ENCODE measurements at regions not wholly inside any gene's neighbourhood (a gene's known extent, or its start where the extent isn't known, plus 50 kb on each side); places are given as distances from the start of the nearest gene placed in this dataset.

GRCh38 chr12:17456486-17456885, 633.5 kb downstream of the RERGL start:
- Mint-ChIP-seq H3K27ac (ENCODE audit: unreplicated experiment) (no peak overlapping the region), H3K4me3 (ENCODE audit: low read depth, unreplicated experiment) (no peak overlapping the region), H3K27me3 (ENCODE audit: unreplicated experiment) (no peaks in the 10 kb centered on the region), H3K9me3 (ENCODE audit: low read depth, unreplicated experiment) (no peaks in the 10 kb centered on the region), H3K36me3 (ENCODE audit: insufficient read depth, unreplicated experiment) (no peaks in the 10 kb centered on the region), H3K4me1 (ENCODE audit: low read depth, unreplicated experiment) (no peaks in the 10 kb centered on the region)
- no peak for TF ChIP-seq CTCF (IDR thresholded peaks at IDR 0.05; ENCODE audit: unreplicated experiment)
- intact Hi-C loops (cut with micrococcal nuclease; ENCODE audit: unreplicated experiment) = no loop called here
- no TSS peak for BruUV-seq (replicated peaks)
- DNase-seq = no peak
- CTCF ChIA-PET = no interaction called here

GRCh38 chr12:17438141-17438540, 651.9 kb downstream of the RERGL start:
- no peak overlapping the region for H3K27ac Mint-ChIP-seq (ENCODE audit: unreplicated experiment)
- DNase-seq = no peak
- CTCF ChIA-PET = no interaction called here

GRCh38 chr12:17416748-17417147, 673.2 kb downstream of the RERGL start:
- H3K27me3 Mint-ChIP-seq (ENCODE audit: unreplicated experiment) = no peaks in the 10 kb centered on the region
- H3K27ac Mint-ChIP-seq (ENCODE audit: unreplicated experiment) = no peak overlapping the region
- H3K36me3 Mint-ChIP-seq (ENCODE audit: insufficient read depth, unreplicated experiment) = no peaks in the 10 kb centered on the region
- H3K4me3 Mint-ChIP-seq (ENCODE audit: low read depth, unreplicated experiment) = no peak overlapping the region
- no peaks in the 10 kb centered on the region for H3K4me1 Mint-ChIP-seq (ENCODE audit: low read depth, unreplicated experiment)
- intact Hi-C loops (cut with micrococcal nuclease; ENCODE audit: unreplicated experiment) = no loop called here
- DNase-seq = no peak
- no peaks in the 10 kb centered on the region for H3K9me3 Mint-ChIP-seq (ENCODE audit: low read depth, unreplicated experiment)
- CTCF ChIA-PET = no interaction called here
- no peak for TF ChIP-seq CTCF (IDR thresholded peaks at IDR 0.05; ENCODE audit: unreplicated experiment)
- BruUV-seq (replicated peaks) = no TSS peak

More at GRCh38 chr12:17438141-17438540, 651.9 kb downstream of the RERGL start:
- no TSS peak for BruUV-seq (replicated peaks)
- Mint-ChIP-seq H3K36me3 (ENCODE audit: insufficient read depth, unreplicated experiment) (no peaks in the 10 kb centered on the region), H3K4me1 (ENCODE audit: low read depth, unreplicated experiment) (no peaks in the 10 kb centered on the region), H3K4me3 (ENCODE audit: low read depth, unreplicated experiment) (no peak overlapping the region), H3K27me3 (ENCODE audit: unreplicated experiment) (no peaks in the 10 kb centered on the region), H3K9me3 (ENCODE audit: low read depth, unreplicated experiment) (peaks cover 3% of the 10 kb centered on the region)
- intact Hi-C loops (cut with micrococcal nuclease; ENCODE audit: unreplicated experiment) = no loop called here
- TF ChIP-seq CTCF (IDR thresholded peaks at IDR 0.05; ENCODE audit: unreplicated experiment) = no peak

GRCh38 chr12:17414596-17414995, 675.4 kb downstream of the RERGL start:
- H3K27ac Mint-ChIP-seq (ENCODE audit: unreplicated experiment) = no peak overlapping the region
- no peak for TF ChIP-seq CTCF (IDR thresholded peaks at IDR 0.05; ENCODE audit: unreplicated experiment)

More at GRCh38 chr12:17414596-17414995, 675.4 kb downstream of the RERGL start:
- intact Hi-C loops (cut with micrococcal nuclease; ENCODE audit: unreplicated experiment) = no loop called here
- no peak overlapping the region for H3K4me3 Mint-ChIP-seq (ENCODE audit: low read depth, unreplicated experiment)
- no peaks in the 10 kb centered on the region for H3K4me1 Mint-ChIP-seq (ENCODE audit: low read depth, unreplicated experiment)
- CTCF ChIA-PET = no interaction called here
- no peaks in the 10 kb centered on the region for H3K9me3 Mint-ChIP-seq (ENCODE audit: low read depth, unreplicated experiment)
- BruUV-seq (replicated peaks) = no TSS peak
- H3K36me3 Mint-ChIP-seq (ENCODE audit: insufficient read depth, unreplicated experiment) = no peaks in the 10 kb centered on the region
- DNase-seq = no peak
- no peaks in the 10 kb centered on the region for H3K27me3 Mint-ChIP-seq (ENCODE audit: unreplicated experiment)
